ENCODE measurements at regions not wholly inside any gene's neighbourhood (a gene's known extent, or its start where the extent isn't known, plus 50 kb on each side); places are given as distances from the start of the nearest gene placed in this dataset.

GRCh38 chr5:35371951-35372426 is 141.7 kb upstream of the PRLR start:
- Histone ChIP-seq H3K4me1 (peaks cover 3% of the 10 kb centered on the region), H3K36me3 (no peaks in the 10 kb centered on the region), H3K27me3 (no peaks in the 10 kb centered on the region), H3K9me3 (no peaks in the 10 kb centered on the region), H3K27ac (no peak overlapping the region), H3K4me3 (no peak overlapping the region)
- no peak for DNase-seq (ENCODE audit: extremely low spot score in 2 of 2)
- no peak for TF ChIP-seq POLR2A (IDR thresholded peaks at IDR 0.05)
- no peak for TF ChIP-seq POLR2AphosphoS5 (IDR thresholded peaks at IDR 0.05; ENCODE audit: insufficient read depth in 1 of 2, low read depth in 1 of 2)
- no peak for TF ChIP-seq CTCF (IDR thresholded peaks at IDR 0.05)
- intact Hi-C loops (cut with DNase I), result no loop called here

GRCh38 chr5:35370871-35371270 is 140.6 kb upstream of the PRLR start:
- Histone ChIP-seq H3K9me3 (no peaks in the 10 kb centered on the region), H3K36me3 (no peaks in the 10 kb centered on the region), H3K4me3 (no peak overlapping the region), H3K27me3 (no peaks in the 10 kb centered on the region), H3K4me1 (peaks cover 3% of the 10 kb centered on the region), H3K27ac (no peak overlapping the region)
- no peak for DNase-seq (ENCODE audit: extremely low spot score in 2 of 2)
- TF ChIP-seq POLR2AphosphoS5 (IDR thresholded peaks at IDR 0.05; ENCODE audit: insufficient read depth in 1 of 2, low read depth in 1 of 2) (no peak), POLR2A (IDR thresholded peaks at IDR 0.05) (no peak), CTCF (IDR thresholded peaks at IDR 0.05) (no peak)
- intact Hi-C loops (cut with DNase I), result no loop called here

GRCh38 chr5:35369965-35370790 is 139.9 kb upstream of the PRLR start:
- intact Hi-C loops (cut with DNase I), result no loop called here
- no peak for TF ChIP-seq CTCF (IDR thresholded peaks at IDR 0.05)
- no peak for TF ChIP-seq POLR2AphosphoS5 (IDR thresholded peaks at IDR 0.05; ENCODE audit: insufficient read depth in 1 of 2, low read depth in 1 of 2)
- TF ChIP-seq POLR2A (IDR thresholded peaks at IDR 0.05), result no peak
- Histone ChIP-seq H3K4me3 (no peak overlapping the region), H3K27ac (no peak overlapping the region), H3K4me1 (peaks cover 3% of the 10 kb centered on the region), H3K36me3 (no peaks in the 10 kb centered on the region), H3K27me3 (no peaks in the 10 kb centered on the region), H3K9me3 (no peaks in the 10 kb centered on the region)
- no peak for DNase-seq (ENCODE audit: extremely low spot score in 2 of 2)

- H3K27ac ChIP-seq, result no peak overlapping the region
- no peaks in the 10 kb centered on the region for H3K36me3 ChIP-seq
- H3K27me3 ChIP-seq, result no peaks in the 10 kb centered on the region
- no peak for DNase-seq (ENCODE audit: extremely low spot score in 2 of 2)
- intact Hi-C loops (cut with DNase I), result no loop called here
- TF ChIP-seq POLR2A (IDR thresholded peaks at IDR 0.05) (no peak), CTCF (IDR thresholded peaks at IDR 0.05) (no peak), POLR2AphosphoS5 (IDR thresholded peaks at IDR 0.05; ENCODE audit: insufficient read depth in 1 of 2, low read depth in 1 of 2) (no peak)
- no peaks in the 10 kb centered on the region for H3K9me3 ChIP-seq
- no peak overlapping the region for H3K4me3 ChIP-seq
- H3K4me1 ChIP-seq, result no peaks in the 10 kb centered on the region
Observed at GRCh38 chr5:35367526-35367925, 137.2 kb upstream of the PRLR start.

GRCh38 chr5:35365758-35366157 is 135.5 kb upstream of the PRLR start:
- intact Hi-C loops (cut with DNase I), result no loop called here
- Histone ChIP-seq H3K4me1 (no peaks in the 10 kb centered on the region), H3K36me3 (no peaks in the 10 kb centered on the region), H3K27me3 (no peaks in the 10 kb centered on the region), H3K9me3 (no peaks in the 10 kb centered on the region), H3K27ac (peak overlapping the region; percentile 11), H3K4me3 (no peak overlapping the region)
- DNase-seq (ENCODE audit: extremely low spot score in 2 of 2), result no peak
- TF ChIP-seq POLR2AphosphoS5 (IDR thresholded peaks at IDR 0.05; ENCODE audit: insufficient read depth in 1 of 2, low read depth in 1 of 2), result no peak
- TF ChIP-seq POLR2A (IDR thresholded peaks at IDR 0.05), result no peak
- no peak for TF ChIP-seq CTCF (IDR thresholded peaks at IDR 0.05)

All from vagina (tissue), 2 donors.